Ascending aorta (tissue), 2 donors: ENCODE measurements at regions not wholly inside any gene's neighbourhood (a gene's known extent, or its start where the extent isn't known, plus 50 kb on each side); places are given as distances from the start of the nearest gene placed in this dataset.
"Not testable (repeated sequence)": the region's sequence is repeated elsewhere in the genome, so short reads cannot be mapped to it uniquely, and the experiment has no call there.

Experiments used
- DNase-seq, 2 donors: peaks; one replicate each; pipeline ENCODE4 v3.0.0-alpha.2; 2019; ENCODE audit warnings: low spot score in 2 of 2
- H3K27ac ChIP-seq, 2 donors: fragments of 200-600 bp; sonication (generic); one replicate each; pipeline ENCODE4 v1.5.1; 2016 to 2017; ENCODE audit warnings: mild to moderate bottlenecking in 1 of 2
- H3K27me3 ChIP-seq: fragments of 200-600 bp; sonication (generic); one replicate; pipeline ENCODE4 v1.5.1; 2017
- H3K36me3 ChIP-seq, 2 donors: fragments of 200-600 bp; sonication (generic); one replicate each; pipeline ENCODE4 v1.5.1; 2016
- H3K4me1 ChIP-seq, 2 donors: fragments of 200-600 bp; sonication (generic); one replicate each; pipeline ENCODE4 v1.5.1; 2016 to 2017; ENCODE audit warnings: mild to moderate bottlenecking in 1 of 2
- H3K4me3 ChIP-seq, 2 donors: fragments of 200-600 bp; sonication (generic); one replicate each; pipeline ENCODE4 v1.5.1; 2016 to 2017; ENCODE audit warnings: mild to moderate bottlenecking in 1 of 2
- H3K9me3 ChIP-seq, 2 donors: fragments of 200-600 bp; sonication (generic); one replicate each; pipeline ENCODE4 v1.5.1; 2016
- CTCF ChIP-seq, 3 experiments: fragments of 200-600 bp in 2 of 3; fragments of 450-650 bp in 1 of 3; sonication (generic) in 2 of 3; IDR thresholded peaks; one replicate each; pipeline ENCODE4 v1.5.1; 2016 to 2019; ENCODE audit warnings: antibody characterized with exemption in 3 of 3, mild to moderate bottlenecking in 1 of 3, moderate library complexity in 1 of 3
- intact Hi-C: fragments of 100-400 bp; cut with DNase I; formaldehyde crosslinking; loops from one replicate; pipeline ENCODE4 v1.15.1; 2023

DNA sequence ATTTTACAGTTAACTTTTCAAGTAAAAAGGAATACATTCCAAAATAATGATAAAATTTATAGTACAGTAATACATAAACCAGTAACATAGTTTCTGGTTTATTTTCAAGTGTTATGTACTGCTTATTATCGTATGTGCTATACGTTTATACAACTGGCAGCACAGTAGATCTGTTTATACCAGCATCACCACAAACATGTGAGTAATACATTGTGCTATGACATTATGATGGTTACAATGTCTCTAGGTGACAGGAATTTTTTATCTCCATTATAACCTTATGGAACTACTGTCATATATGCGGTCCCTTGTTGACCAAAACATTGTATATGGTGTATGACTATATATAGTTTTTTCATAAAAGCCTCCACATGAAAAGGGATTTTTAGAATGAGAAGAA is 256.9 kb downstream of the ANKRD50 start:
- no peak overlapping the region for H3K4me3 ChIP-seq
- no peaks in the 10 kb centered on the region for H3K4me1 ChIP-seq
- no peak for DNase-seq
- no peaks in the 10 kb centered on the region for H3K27me3 ChIP-seq
- TF ChIP-seq CTCF (IDR thresholded peaks at IDR 0.05): no peak
- no peaks in the 10 kb centered on the region for H3K9me3 ChIP-seq
- intact Hi-C loops: no loop called here
- H3K27ac ChIP-seq: no peak overlapping the region
- H3K36me3 ChIP-seq: no peaks in the 10 kb centered on the region

- no peak overlapping the region for H3K4me3 ChIP-seq
- peaks cover 0 to 17% of the 10 kb centered on the region in 2 donors for H3K9me3 ChIP-seq
- no peaks in the 10 kb centered on the region for H3K4me1 ChIP-seq
- intact Hi-C loops: no loop called here
- H3K36me3 ChIP-seq: no peaks in the 10 kb centered on the region
- no peaks in the 10 kb centered on the region for H3K27me3 ChIP-seq
- no peak for DNase-seq
- TF ChIP-seq CTCF (IDR thresholded peaks at IDR 0.05): no peak
- no peak overlapping the region for H3K27ac ChIP-seq
These were observed 253.2 kb downstream of the ANKRD50 start for GRCh38 chr4:124459196-124459940.

- DNase-seq: no peak
- Histone ChIP-seq H3K36me3 (no peaks in the 10 kb centered on the region), H3K4me1 (no peaks in the 10 kb centered on the region), H3K4me3 (no peak overlapping the region), H3K27ac (no peak overlapping the region), H3K9me3 (peaks cover 0 to 17% of the 10 kb centered on the region in 2 donors), H3K27me3 (no peaks in the 10 kb centered on the region)
- intact Hi-C loops: no loop called here
- TF ChIP-seq CTCF (IDR thresholded peaks at IDR 0.05): no peak
These were observed 252.6 kb downstream of the ANKRD50 start for GRCh38 chr4:124459941-124460310.

DNA sequence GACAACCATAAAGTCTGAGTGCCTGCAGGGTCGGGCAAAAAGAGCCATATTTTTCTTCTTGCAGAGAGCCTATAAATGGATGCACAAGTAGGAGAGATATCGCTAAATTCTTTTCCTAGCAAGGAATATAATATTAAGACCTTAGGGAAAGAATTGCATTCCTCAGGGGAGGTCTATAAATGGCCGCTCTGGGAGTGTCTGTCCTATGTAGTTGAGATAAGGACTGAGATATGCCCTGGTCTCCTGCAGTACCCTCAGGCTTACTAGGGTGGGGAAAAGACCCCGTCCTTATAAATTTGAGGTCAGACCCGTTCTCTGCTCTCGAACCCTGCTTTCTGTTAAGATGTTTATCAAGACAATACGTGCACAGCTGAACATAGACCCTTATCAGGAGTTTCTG is 250.9 kb downstream of the ANKRD50 start:
- H3K27ac ChIP-seq, H3K36me3 ChIP-seq, DNase-seq, intact Hi-C loops, H3K4me1 ChIP-seq, H3K27me3 ChIP-seq, H3K4me3 ChIP-seq: not testable (repeated sequence)
- peaks cover 0 to 17% of the 10 kb centered on the region in 2 donors for H3K9me3 ChIP-seq

DNA sequence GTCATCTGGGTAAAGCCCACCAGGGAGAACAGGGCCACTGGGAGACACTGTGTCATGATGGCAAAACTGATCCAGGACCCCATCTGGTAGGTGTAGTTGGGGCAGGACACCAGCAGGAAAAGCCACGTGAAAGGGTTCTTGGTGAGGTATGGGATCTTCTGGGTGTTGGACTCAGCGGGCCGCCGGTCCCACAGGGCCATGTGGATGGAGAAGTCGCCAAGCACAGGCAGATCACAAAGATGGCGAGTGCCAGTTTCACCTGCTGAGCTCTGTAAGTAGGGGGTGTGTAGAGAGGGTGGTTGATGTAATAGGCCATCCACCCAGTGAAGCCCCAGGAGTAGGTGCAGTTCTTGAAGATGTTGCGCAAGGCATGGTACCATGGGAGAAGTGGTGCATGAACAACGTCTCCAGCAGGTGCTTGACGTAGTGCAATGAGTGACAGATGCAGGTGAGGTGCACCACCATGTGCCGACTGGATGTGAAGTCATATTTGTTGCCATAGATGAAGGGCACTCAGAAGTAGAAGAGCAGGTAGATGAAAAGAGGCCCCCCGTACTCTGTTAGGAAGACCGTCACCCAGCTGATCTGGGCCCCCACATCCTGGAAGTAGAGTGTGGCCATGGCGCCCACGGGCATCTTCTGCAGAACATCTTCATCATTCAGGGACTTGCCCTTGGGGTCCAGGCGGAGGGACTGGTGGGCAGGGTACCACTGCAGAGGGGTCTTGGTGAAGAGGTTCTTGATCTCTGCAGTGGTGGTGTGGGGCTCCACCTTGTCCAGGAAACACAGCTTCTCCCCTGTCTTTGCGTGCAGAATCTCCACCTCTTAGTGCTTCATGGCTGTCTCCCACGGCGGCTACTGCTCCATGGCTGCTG is 249.3 kb downstream of the ANKRD50 start:
- Histone ChIP-seq H3K4me3 (no peak overlapping the region), H3K27ac (no peak overlapping the region), H3K9me3 (peaks cover 0 to 17% of the 10 kb centered on the region in 2 donors), H3K36me3 (no peaks in the 10 kb centered on the region), H3K27me3 (no peaks in the 10 kb centered on the region), H3K4me1 (no peaks in the 10 kb centered on the region)
- intact Hi-C loops: no loop called here
- TF ChIP-seq CTCF (IDR thresholded peaks at IDR 0.05): no peak
- DNase-seq: no peak

DNA sequence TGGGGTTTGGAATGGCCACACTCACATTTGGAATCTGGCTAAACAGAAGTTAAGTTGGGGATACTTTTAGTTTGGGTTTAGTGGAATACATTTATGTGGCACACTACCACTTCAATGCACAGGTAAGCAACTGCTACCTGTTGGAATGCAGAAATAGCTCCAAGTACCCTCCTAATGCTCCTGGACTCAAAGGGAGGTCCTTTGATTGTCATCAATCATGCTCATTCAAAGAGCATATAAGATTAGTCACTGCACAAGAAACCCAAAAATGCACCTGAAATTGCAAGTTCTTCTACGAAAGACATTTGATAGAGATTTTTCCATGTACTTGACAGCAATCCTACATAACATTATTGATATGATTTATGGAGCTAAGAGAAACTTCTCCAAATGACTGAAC is 247.7 kb downstream of the ANKRD50 start:
- TF ChIP-seq CTCF (IDR thresholded peaks at IDR 0.05): no peak
- H3K4me3 ChIP-seq: no peak overlapping the region
- intact Hi-C loops: no loop called here
- no peaks in the 10 kb centered on the region for H3K4me1 ChIP-seq
- no peak for DNase-seq
- no peak overlapping the region for H3K27ac ChIP-seq
- H3K9me3 ChIP-seq: peaks cover 0 to 17% of the 10 kb centered on the region in 2 donors
- H3K36me3 ChIP-seq: no peaks in the 10 kb centered on the region
- H3K27me3 ChIP-seq: no peaks in the 10 kb centered on the region
